Smooth muscle cell (in vitro differentiated cells): ENCODE measurements at regions not wholly inside any gene's neighbourhood (a gene's known extent, or its start where the extent isn't known, plus 50 kb on each side); places are given as distances from the start of the nearest gene placed in this dataset.

Source experiments
- DNase-seq: peaks from one replicate; lab custom pipeline; 2025; ENCODE audit not compliant: unreplicated experiment; lab: John Stamatoyannopoulos, UW
- H2AFZ ChIP-seq: fragments of 200-600 bp; sonication (generic); 2 replicates; pipeline ENCODE4 v1.6.0; 2016; ENCODE audit warnings: antibody characterized with exemption, low read depth, mild to moderate bottlenecking
- H3F3A ChIP-seq: fragments of 200-600 bp; sonication (generic); 2 replicates; pipeline ENCODE4 v1.6.0; 2017; ENCODE audit warnings: antibody characterized with exemption, low read depth
- H3K27ac ChIP-seq: fragments of 200-600 bp; sonication (generic); 2 replicates; pipeline ENCODE4 v1.5.1; 2016; ENCODE audit warnings: low read depth, mild to moderate bottlenecking
- H3K27me3 ChIP-seq: fragments of 200-600 bp; sonication (generic); 2 replicates; pipeline ENCODE4 v1.6.1; 2016; ENCODE audit warnings: low read depth, mild to moderate bottlenecking
- H3K36me3 ChIP-seq: fragments of 200-600 bp; sonication (generic); 2 replicates; pipeline ENCODE4 v1.5.1; 2016; ENCODE audit warnings: low read depth
- H3K4me1 ChIP-seq: fragments of 200-600 bp; sonication (generic); 2 replicates; pipeline ENCODE4 v1.5.1; 2016; ENCODE audit warnings: low read depth
- H3K4me2 ChIP-seq: fragments of 200-600 bp; sonication (generic); 2 replicates; pipeline ENCODE4 v1.6.0; 2016; ENCODE audit warnings: mild to moderate bottlenecking
- H3K4me3 ChIP-seq: fragments of 200-600 bp; sonication (generic); 2 replicates; pipeline ENCODE4 v1.5.1; 2016; ENCODE audit warnings: mild to moderate bottlenecking
- H3K79me2 ChIP-seq: fragments of 200-600 bp; sonication (generic); 2 replicates; pipeline ENCODE4 v1.6.0; 2016; ENCODE audit warnings: low read depth, mild to moderate bottlenecking
- H3K9ac ChIP-seq: fragments of 200-600 bp; sonication (generic); 2 replicates; pipeline ENCODE4 v1.6.0; 2016; ENCODE audit warnings: low read depth
- H3K9me3 ChIP-seq: fragments of 200-600 bp; sonication (generic); replicated peaks from 2 replicates; pipeline ENCODE4 v1.5.1; 2016; ENCODE audit warnings: low read depth
- H4K20me1 ChIP-seq: fragments of 200-600 bp; sonication (generic); 2 replicates; pipeline ENCODE4 v1.6.0; 2016; ENCODE audit warnings: low read depth
- CTCF ChIP-seq: fragments of 200-600 bp; sonication (generic); IDR thresholded peaks from 2 replicates; pipeline ENCODE4 v1.5.1; 2017; ENCODE audit warnings: borderline replicate concordance, mild to moderate bottlenecking, antibody characterized with exemption; ENCODE audit not compliant: insufficient read depth, poor library complexity, severe bottlenecking
- WGBS: methylation state at CpG from one replicate; pipeline ENCODE4 v1.1.7; 2016; ENCODE audit warnings: low lambda C conversion rate; 5-methylcytosine and 5-hydroxymethylcytosine counted together

GRCh38 chr5:138663009-138663408 is 87.8 kb upstream of the HSPA9 start:
- no peak for TF ChIP-seq CTCF
- Histone ChIP-seq H3K27me3 (no peaks in the 10 kb centered on the region), H3K9ac (no peak overlapping the region), H3K4me1 (peaks cover 9% of the 10 kb centered on the region), H3K79me2 (no peaks in the 10 kb centered on the region), H3K36me3 (no peaks in the 10 kb centered on the region), H3F3A (no peaks in the 10 kb centered on the region), H3K4me2 (no peak overlapping the region), H4K20me1 (no peaks in the 10 kb centered on the region), H3K4me3 (no peak overlapping the region), H3K27ac (no peak overlapping the region), H2AFZ (no peak overlapping the region), H3K9me3 (no peaks in the 10 kb centered on the region)
- 79% methylated on average over 5 of the region's 5 CpGs for WGBS
- no peak for DNase-seq

GRCh38 chr5:138662599-138662998 is 87.4 kb upstream of the HSPA9 start:
- TF ChIP-seq CTCF, result no peak
- Histone ChIP-seq H3K4me2 (no peak overlapping the region), H3K27ac (no peak overlapping the region), H3K36me3 (no peaks in the 10 kb centered on the region), H3K27me3 (no peaks in the 10 kb centered on the region), H3K4me3 (no peak overlapping the region), H3K9me3 (no peaks in the 10 kb centered on the region), H3K4me1 (peaks cover 9% of the 10 kb centered on the region), H2AFZ (no peak overlapping the region), H3K79me2 (no peaks in the 10 kb centered on the region), H3F3A (no peaks in the 10 kb centered on the region), H4K20me1 (no peaks in the 10 kb centered on the region), H3K9ac (no peak overlapping the region)
- no peak for DNase-seq
- WGBS, result 88% methylated on average over 6 of the region's 6 CpGs

DNA sequence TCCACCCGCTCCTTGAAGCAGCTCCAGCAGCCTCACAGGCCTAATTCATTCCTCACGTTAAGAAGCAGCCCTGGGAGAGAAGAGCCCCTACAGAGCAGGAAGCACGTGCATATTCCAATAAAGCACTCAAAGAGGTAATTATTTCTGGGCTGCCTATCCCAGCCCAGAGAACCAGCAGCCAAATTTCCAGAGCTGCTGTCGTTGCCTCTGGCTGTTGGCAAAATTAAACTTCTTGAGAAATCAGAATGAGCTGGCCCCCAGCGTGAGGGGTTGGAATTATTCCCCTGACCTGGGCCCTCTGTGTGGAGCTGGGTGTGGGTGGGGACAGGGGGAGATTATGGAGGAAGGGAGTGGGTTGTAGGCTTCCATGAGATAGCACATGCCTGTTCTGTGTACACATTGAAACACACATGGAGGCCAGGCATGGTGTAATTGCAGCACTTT is 86.8 kb upstream of the HSPA9 start:
- H3K9ac ChIP-seq, result no peak overlapping the region
- H4K20me1 ChIP-seq, result no peaks in the 10 kb centered on the region
- H2AFZ ChIP-seq, result no peak overlapping the region
- H3F3A ChIP-seq, result no peaks in the 10 kb centered on the region
- no peak for TF ChIP-seq CTCF
- H3K4me2 ChIP-seq, result no peak overlapping the region
- H3K79me2 ChIP-seq, result no peaks in the 10 kb centered on the region
- no peak overlapping the region for H3K27ac ChIP-seq
- H3K36me3 ChIP-seq, result no peaks in the 10 kb centered on the region
- DNase-seq, result no peak
- no peaks in the 10 kb centered on the region for H3K27me3 ChIP-seq
- no peaks in the 10 kb centered on the region for H3K9me3 ChIP-seq
- no peak overlapping the region for H3K4me3 ChIP-seq
- H3K4me1 ChIP-seq, result peaks cover 9% of the 10 kb centered on the region
- 65% methylated on average over 5 of the region's 5 CpGs for WGBS

- peaks cover 9% of the 10 kb centered on the region for H3K4me1 ChIP-seq
- no peaks in the 10 kb centered on the region for H3K9me3 ChIP-seq
- H3K4me2 ChIP-seq, result no peak overlapping the region
- no peaks in the 10 kb centered on the region for H4K20me1 ChIP-seq
- no peak for TF ChIP-seq CTCF
- H2AFZ ChIP-seq, result no peak overlapping the region
- no peak overlapping the region for H3K9ac ChIP-seq
- no peak for DNase-seq
- no peaks in the 10 kb centered on the region for H3F3A ChIP-seq
- no peaks in the 10 kb centered on the region for H3K27me3 ChIP-seq
- H3K4me3 ChIP-seq, result no peak overlapping the region
- 95% methylated on average over 19 of the region's 19 CpGs for WGBS
- H3K79me2 ChIP-seq, result no peaks in the 10 kb centered on the region
- H3K27ac ChIP-seq, result no peak overlapping the region
- no peaks in the 10 kb centered on the region for H3K36me3 ChIP-seq
Observed at GRCh38 chr5:138661291-138661960, 86.2 kb upstream of the HSPA9 start.
